ENCODE measurements at regions not wholly inside any gene's neighbourhood (a gene's known extent, or its start where the extent isn't known, plus 50 kb on each side); places are given as distances from the start of the nearest gene placed in this dataset.

DNA sequence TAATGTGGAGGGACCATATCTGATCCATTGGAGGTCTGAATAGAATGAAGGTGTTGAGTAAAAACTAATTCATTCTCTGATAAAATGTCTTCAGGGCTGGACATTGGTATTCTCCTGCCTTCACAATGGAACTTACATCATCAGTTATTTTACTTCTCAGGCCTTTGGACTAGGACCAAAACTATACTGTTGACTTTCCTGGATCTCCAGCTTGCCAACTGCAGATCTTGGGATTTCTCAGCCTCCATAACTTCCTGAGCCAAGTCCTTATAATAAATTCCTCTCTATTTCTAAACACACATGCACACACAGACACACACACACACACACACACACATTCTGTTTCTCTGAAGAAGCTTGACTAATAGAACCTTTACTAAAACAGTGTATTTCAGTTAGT is 1858.6 kb upstream of the ADGRL3 start:
- Histone ChIP-seq H3K4me1 (replicated peaks in 1 of 2) (peaks cover 2% of the 10 kb centered on the region in 2 donors), H3K4me3 (no peak overlapping the region), H3K27ac (no peak overlapping the region)
- ATAC-seq (replicated peaks in 6 of 8) = no peak
- in situ Hi-C loops (cut with MboI; ENCODE audit: low pct_unique_long_range_greater_than_20kb in 2 of 9, low sequenced_read_pairs in 9 of 9, unreplicated experiment in 9 of 9) = no loop called here

DNA sequence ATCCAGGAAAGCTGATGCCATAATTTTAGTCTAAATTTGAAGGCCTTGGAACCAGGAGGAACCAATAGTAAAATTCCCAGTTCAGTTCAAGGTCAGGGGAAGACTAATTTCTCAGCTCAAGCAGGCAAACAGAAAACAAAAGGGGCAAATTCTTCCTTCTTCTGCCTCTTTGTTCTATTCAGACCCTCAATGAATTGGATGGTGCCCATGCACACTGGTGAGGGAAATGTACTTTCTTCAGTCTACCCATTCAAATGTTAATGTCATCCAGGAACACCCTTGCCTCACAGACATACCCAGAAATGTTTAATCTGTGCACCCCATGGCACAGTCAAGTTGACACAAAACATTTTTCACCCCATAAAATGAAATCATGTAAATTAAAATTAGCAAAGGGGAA is 1851.2 kb upstream of the ADGRL3 start:
- Histone ChIP-seq H3K4me1 (replicated peaks in 1 of 2) (peaks cover 0 to 4% of the 10 kb centered on the region in 2 donors), H3K4me3 (no peak overlapping the region), H3K27ac (no peak overlapping the region)
- in situ Hi-C loops (cut with MboI; ENCODE audit: low pct_unique_long_range_greater_than_20kb in 2 of 9, low sequenced_read_pairs in 9 of 9, unreplicated experiment in 9 of 9) = no loop called here
- ATAC-seq (replicated peaks in 6 of 8) = peak in 5 of 8 experiments; percentile 30 to 64 (median 58)

DNA sequence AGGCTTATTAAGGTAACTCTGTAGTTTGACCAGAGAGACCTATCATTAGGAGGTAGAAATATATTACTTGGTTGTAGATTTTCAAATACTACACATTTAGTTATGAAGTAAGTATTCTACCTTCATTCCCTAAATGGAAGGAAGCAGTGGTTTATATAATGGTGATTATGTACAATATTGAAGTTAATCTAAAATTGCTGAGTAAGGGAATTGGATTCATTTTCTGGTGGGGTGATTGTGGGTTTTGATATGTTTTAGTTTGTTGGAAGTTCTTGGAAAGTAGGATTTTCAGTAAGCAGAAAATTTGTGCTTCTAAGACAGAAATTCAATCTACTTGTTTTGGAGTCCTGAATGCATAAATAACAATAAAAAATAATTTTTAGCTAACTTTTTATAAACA is 1830.9 kb upstream of the ADGRL3 start:
- in situ Hi-C loops (cut with MboI; ENCODE audit: low pct_unique_long_range_greater_than_20kb in 2 of 9, low sequenced_read_pairs in 9 of 9, unreplicated experiment in 9 of 9) = no loop called here
- no peak for ATAC-seq (replicated peaks in 6 of 8)
- H3K4me1 ChIP-seq (replicated peaks in 1 of 2) = no peaks in the 10 kb centered on the region
- H3K4me3 ChIP-seq = no peak overlapping the region
- H3K27ac ChIP-seq = no peak overlapping the region

DNA sequence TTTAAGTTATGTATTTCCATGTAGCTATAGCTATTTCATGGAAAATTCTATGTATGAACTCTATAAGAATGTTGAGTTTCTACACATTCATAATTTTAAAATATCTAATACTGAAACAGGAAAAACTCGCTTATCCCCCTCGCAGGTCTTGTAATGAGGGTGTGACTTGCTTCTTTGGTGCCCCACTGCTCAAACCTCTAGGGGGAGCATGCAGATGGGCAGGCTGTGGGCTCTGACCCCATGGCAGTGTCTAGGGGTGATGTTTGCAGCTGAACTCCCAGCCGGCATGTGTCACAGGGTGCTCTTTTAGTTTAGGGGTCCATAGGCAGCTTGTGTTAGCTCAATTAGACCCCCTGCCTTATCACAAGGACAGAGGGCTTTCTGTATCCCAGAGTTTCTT is 1825.7 kb upstream of the ADGRL3 start:
- WGBS, 10 experiments = 0 to 100% (median 65%) methylated on average over 1 to 3 of the region's 3 CpGs; no CpG with 5 or more reads in 4 of the 10 experiments
- H3K4me1 ChIP-seq (replicated peaks in 1 of 2) = no peaks in the 10 kb centered on the region
- in situ Hi-C loops (cut with MboI; ENCODE audit: low pct_unique_long_range_greater_than_20kb in 2 of 9, low sequenced_read_pairs in 9 of 9, unreplicated experiment in 9 of 9) = no loop called here
- H3K27ac ChIP-seq = no peak overlapping the region
- no peak for ATAC-seq (replicated peaks in 6 of 8)
- no peak overlapping the region for H3K4me3 ChIP-seq

DNA sequence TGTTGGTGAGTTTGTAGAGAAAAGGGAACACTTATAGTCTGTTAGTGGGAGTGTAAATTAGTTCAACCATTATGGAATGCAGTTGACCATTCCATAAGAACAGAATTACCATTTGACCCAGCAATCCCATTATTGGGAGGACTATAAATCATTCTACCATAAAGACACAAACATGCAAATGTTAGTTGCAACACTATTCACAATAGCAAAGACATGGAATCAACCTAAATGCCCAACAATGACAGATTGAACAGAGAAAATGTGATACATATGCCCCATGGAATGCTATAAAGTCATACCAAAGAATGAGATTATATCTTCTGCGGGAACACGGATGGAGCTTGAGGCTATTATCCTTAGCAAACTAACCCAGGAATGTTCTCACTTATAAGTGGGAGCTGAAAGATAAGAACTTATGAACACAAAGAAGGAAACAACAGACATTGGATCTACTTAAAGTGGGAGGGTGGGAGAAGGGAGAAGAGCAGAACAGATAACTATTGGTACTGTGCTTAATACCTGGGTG is 1819.2 kb upstream of the ADGRL3 start:
- no peak overlapping the region for H3K4me3 ChIP-seq
- in situ Hi-C loops (cut with MboI; ENCODE audit: low pct_unique_long_range_greater_than_20kb in 2 of 9, low sequenced_read_pairs in 9 of 9, unreplicated experiment in 9 of 9) = no loop called here
- peak in 1 of 8 experiments; percentile 10 for ATAC-seq (replicated peaks in 6 of 8)
- H3K4me1 ChIP-seq (replicated peaks in 1 of 2) = peaks cover 2 to 4% of the 10 kb centered on the region in 2 donors
- 10 to 100% (median 47%) methylated on average over 2 of the region's 2 CpGs; no CpG with 5 or more reads in 4 of the 10 experiments for WGBS, 10 experiments
- no peak overlapping the region for H3K27ac ChIP-seq

DNA sequence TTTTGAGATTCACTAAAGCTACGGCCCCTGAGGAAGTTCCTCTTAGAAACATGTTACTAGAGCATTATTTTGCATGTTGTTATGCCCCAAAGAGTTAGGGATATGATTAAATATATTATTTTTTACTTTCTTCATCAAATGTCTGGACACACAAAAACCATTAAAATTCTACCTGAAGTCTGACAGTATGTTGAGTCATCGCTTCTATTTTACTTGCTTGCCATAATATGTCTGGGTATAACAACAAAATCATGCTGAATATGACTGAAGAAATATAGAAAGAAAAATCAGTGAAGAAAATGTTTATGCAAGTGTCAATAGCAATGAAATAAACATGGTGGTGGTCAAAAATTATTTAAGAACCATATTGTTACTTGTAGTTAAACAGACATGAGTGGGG is 1818.5 kb upstream of the ADGRL3 start:
- no peak for ATAC-seq (replicated peaks in 6 of 8)
- in situ Hi-C loops (cut with MboI; ENCODE audit: low pct_unique_long_range_greater_than_20kb in 2 of 9, low sequenced_read_pairs in 9 of 9, unreplicated experiment in 9 of 9) = no loop called here
- WGBS, 10 experiments = 5 to 100% (median 98%) methylated on average over 1 to 2 of the region's 2 CpGs; no CpG with 5 or more reads in 2 of the 10 experiments

DNA sequence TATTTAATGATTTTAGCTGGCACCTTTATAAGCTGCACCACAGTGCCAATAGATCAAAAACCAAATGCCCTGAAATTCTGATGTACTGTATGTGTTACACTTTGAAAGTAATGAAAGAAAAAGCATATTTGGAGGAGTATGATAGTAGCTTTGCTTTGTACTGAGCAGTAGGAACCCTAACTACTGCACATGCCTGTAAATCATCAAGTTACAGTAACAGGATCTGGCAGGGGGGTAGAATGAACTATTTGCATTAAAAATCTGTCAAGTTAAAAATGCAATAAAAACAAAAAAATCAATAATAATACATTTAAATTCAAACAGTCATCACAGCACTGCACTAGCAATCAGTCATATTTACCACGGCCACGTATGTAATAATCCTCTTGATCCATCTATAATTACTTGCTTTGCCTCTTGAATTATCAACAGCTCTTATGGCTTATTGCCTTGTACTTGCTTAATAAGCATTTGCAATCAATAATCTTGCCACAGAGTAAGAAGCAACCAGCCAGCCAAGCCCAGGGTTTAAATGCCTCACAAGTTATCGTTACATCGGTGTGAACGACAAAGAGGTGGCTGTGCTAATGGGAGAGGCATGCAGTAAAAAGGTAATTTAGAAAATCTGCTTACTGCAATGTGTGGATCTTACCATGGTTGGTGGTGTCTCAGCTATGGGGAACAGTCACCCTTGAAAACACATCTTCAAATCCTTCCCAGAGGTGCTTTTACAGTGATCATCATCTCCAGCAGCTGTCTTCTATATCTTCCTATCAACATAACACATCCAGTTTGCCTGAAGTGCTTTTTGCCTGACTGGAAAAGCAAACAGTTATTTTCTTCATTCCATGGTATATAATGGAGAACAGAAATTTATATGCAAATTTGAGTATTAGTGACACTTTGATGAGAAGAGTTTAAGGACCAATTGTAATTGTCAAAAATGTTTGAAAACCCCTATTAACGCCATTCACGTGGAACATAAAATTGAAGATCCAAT is 1812.1 kb upstream of the ADGRL3 start:
- Histone ChIP-seq H3K4me3 (no peak overlapping the region), H3K27ac (peak overlapping the region in 1 of 2 donors; percentile 33), H3K4me1 (replicated peaks in 1 of 2) (peaks cover 0 to 10% of the 10 kb centered on the region in 2 donors)
- in situ Hi-C loops (cut with MboI; ENCODE audit: low pct_unique_long_range_greater_than_20kb in 2 of 9, low sequenced_read_pairs in 9 of 9, unreplicated experiment in 9 of 9) = no loop called here
- peak in 5 of 8 experiments; percentile 52 to 92 (median 67) for ATAC-seq (replicated peaks in 6 of 8)
- 6 to 94% (median 59%) methylated on average over 1 to 7 of the region's 7 CpGs for WGBS, 10 experiments

More for the DNA sequence above, 1818.5 kb upstream of the ADGRL3 start:
- peaks cover 2 to 4% of the 10 kb centered on the region in 2 donors for H3K4me1 ChIP-seq (replicated peaks in 1 of 2)
- H3K4me3 ChIP-seq = no peak overlapping the region
- no peak overlapping the region for H3K27ac ChIP-seq

DNA sequence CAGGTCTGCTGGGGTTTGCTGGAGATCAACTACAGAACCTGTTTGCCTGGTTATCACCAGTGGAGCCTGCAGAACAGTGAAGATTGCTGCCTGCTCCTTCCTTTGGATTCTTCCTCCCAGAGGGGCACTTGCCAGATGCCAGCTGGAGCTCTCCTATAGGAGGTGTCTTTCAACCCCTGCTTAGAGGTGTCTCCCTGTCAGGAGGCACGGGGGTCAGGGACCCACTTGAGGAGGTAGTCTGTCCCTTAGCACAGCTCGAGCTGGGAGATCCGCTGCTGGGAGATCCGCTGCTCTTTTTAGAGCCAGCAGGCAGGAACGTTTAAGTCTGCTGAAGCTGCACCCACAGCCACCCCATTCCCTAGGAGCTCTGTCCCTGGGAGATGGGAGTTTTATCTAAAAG is 1806.3 kb upstream of the ADGRL3 start:
- Histone ChIP-seq H3K4me3 (no peak overlapping the region), H3K27ac (no peak overlapping the region), H3K4me1 (replicated peaks in 1 of 2) (no peaks in the 10 kb centered on the region)
- in situ Hi-C loops (cut with MboI; ENCODE audit: low pct_unique_long_range_greater_than_20kb in 2 of 9, low sequenced_read_pairs in 9 of 9, unreplicated experiment in 9 of 9) = no loop called here
- no peak for ATAC-seq (replicated peaks in 6 of 8)
- 69 to 92% methylated on average over 2 to 3 of the region's 5 CpGs; no CpG with 5 or more reads in 8 of the 10 experiments for WGBS, 10 experiments

DNA sequence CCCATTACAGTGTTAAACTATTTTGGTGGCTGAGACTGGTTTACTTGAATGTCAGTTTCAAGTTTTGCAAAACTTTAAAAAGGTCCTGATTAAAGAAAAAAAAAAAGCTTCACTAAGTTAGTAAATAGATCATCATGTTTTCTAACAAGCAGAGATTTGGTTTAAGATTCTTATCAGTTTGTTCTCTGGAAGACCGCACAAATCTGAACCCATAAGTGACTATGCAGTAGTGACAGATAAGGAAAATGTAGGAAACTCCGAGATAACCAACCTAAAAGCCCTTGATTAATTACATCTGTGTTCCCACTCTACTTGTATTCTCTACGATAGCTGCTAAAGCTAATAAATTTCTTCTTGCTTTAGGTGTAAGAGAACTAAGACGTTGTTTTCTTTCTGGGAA is 1799.8 kb upstream of the ADGRL3 start:
- Histone ChIP-seq H3K4me3 (no peak overlapping the region), H3K27ac (no peak overlapping the region), H3K4me1 (replicated peaks in 1 of 2) (peaks cover 0 to 2% of the 10 kb centered on the region in 2 donors)
- 0 to 100% (median 82%) methylated on average over 2 to 4 of the region's 4 CpGs; no CpG with 5 or more reads in 1 of the 10 experiments for WGBS, 10 experiments
- in situ Hi-C loops (cut with MboI; ENCODE audit: low pct_unique_long_range_greater_than_20kb in 2 of 9, low sequenced_read_pairs in 9 of 9, unreplicated experiment in 9 of 9) = no loop called here
- ATAC-seq (replicated peaks in 6 of 8) = no peak

DNA sequence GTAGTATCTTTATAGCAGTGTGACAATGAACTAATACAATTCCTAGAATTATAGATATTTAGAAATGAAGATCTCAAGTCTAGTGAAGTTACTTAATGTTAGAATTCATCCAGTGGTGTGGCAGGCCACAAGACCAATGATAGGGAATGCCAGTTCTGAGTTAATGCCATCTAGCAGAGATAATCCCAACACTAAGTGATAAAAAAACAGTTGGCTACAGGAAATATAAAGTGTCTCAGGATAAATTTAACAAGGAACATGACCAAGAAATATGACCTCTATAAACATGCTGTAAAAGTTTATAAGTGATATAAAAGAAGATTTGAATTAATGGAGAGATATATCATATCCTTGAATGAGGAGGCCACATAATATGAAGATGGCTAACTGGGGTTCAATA is 1790.5 kb upstream of the ADGRL3 start:
- in situ Hi-C loops (cut with MboI; ENCODE audit: low pct_unique_long_range_greater_than_20kb in 2 of 9, low sequenced_read_pairs in 9 of 9, unreplicated experiment in 9 of 9) = no loop called here
- Histone ChIP-seq H3K4me1 (replicated peaks in 1 of 2) (no peaks in the 10 kb centered on the region), H3K27ac (no peak overlapping the region), H3K4me3 (no peak overlapping the region)
- ATAC-seq (replicated peaks in 6 of 8) = no peak

DNA sequence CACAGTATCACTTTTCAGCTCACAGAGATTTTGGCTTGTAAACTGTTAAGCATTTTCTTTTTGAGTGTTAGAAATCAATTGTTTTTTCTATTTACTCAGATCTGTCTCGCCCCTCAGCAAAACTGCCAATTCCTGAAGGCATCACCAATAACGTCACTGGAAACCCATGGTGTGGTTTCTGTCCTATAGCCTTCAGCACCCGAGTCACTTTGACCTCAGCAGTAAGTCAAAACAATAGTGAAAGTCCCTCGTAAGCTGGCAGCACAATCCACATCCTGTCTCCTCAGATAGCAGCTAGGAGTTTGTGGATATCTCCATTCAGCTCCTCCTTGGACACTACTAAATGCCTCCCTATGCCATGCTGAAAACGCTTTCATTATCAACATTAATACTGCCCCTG is 1787.4 kb upstream of the ADGRL3 start:
- in situ Hi-C loops (cut with MboI; ENCODE audit: low pct_unique_long_range_greater_than_20kb in 2 of 9, low sequenced_read_pairs in 9 of 9, unreplicated experiment in 9 of 9) = no loop called here
- 0 to 92% (median 65%) methylated on average over 2 to 5 of the region's 5 CpGs; no CpG with 5 or more reads in 2 of the 10 experiments for WGBS, 10 experiments
- no peak for ATAC-seq (replicated peaks in 6 of 8)
- Histone ChIP-seq H3K27ac (no peak overlapping the region), H3K4me3 (no peak overlapping the region), H3K4me1 (replicated peaks in 1 of 2) (no peaks in the 10 kb centered on the region)

DNA sequence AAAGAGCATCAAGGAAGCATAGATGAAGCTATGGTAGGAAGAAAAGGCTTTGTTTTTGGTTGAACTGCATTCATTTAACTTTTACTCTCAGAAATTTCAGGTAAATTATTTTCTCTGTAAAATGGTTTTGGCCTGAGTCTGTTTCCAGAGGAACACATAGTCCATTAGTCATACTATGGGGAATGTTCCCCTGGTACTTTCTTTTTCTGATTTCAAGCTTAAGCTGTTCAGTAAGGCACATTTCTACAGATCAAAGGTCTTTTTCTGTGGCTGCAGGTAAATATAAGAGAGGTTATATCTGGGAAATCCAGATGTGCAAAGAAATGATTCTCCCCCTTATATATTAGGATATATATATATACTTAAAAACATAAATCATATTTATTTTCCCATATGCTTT is 1744.4 kb upstream of the ADGRL3 start:
- in situ Hi-C loops (cut with MboI; ENCODE audit: low pct_unique_long_range_greater_than_20kb in 2 of 9, low sequenced_read_pairs in 9 of 9, unreplicated experiment in 9 of 9) = no loop called here
- ATAC-seq (replicated peaks in 6 of 8) = no peak

DNA sequence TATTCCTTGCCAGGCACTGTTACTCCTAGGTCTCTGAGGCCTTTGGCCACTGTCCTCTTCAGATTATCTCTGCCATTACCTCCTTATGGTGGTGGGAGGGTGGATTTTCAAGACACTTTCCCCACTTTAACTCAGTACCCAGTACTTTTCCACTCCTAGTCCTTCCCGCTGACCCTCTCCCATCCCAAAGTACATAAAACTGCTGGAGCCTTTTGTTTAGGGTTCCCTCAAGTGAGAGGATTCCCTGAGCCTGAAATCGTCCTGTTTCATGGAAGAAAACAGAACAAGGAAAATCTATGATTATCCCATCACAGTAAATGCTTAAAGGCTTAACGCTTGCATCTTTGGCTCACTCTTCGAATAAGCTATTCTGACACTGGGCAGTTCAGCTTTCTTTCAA is 1742.5 kb upstream of the ADGRL3 start:
- H3K4me1 ChIP-seq (replicated peaks in 1 of 2) = no peaks in the 10 kb centered on the region
- H3K4me3 ChIP-seq = no peak overlapping the region
- no peak for ATAC-seq (replicated peaks in 6 of 8)
- H3K27ac ChIP-seq = no peak overlapping the region
- in situ Hi-C loops (cut with MboI; ENCODE audit: low pct_unique_long_range_greater_than_20kb in 2 of 9, low sequenced_read_pairs in 9 of 9, unreplicated experiment in 9 of 9) = no loop called here
- WGBS, 10 experiments = 0 to 94% (median 62%) methylated on average over 1 to 4 of the region's 4 CpGs

More for the DNA sequence above, 1744.4 kb upstream of the ADGRL3 start:
- H3K4me3 ChIP-seq = no peak overlapping the region
- no peak overlapping the region for H3K27ac ChIP-seq
- H3K4me1 ChIP-seq (replicated peaks in 1 of 2) = no peaks in the 10 kb centered on the region

DNA sequence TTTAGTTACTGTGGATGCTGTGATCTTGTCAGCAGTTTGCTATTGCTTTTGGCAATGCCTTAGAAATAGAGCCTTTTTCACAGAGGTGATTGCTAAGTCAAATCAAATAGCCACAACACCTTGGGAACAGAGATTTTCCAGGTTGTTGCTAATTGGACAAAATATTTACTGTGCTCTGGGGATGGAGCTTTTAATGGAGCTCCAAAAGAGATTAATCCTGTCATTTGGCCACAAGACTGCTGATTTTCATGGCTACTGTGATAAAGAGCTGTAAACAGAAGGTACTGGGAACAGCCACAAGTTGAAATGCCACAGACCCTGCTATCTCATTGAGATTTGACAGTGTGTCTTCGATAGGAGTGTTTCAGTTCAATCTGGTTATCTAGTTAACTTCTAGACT is 1715.2 kb upstream of the ADGRL3 start:
- in situ Hi-C loops (cut with MboI; ENCODE audit: low pct_unique_long_range_greater_than_20kb in 2 of 9, low sequenced_read_pairs in 9 of 9, unreplicated experiment in 9 of 9) = no loop called here
- peaks cover 0 to 4% of the 10 kb centered on the region in 2 donors for H3K4me1 ChIP-seq (replicated peaks in 1 of 2)
- no peak overlapping the region for H3K4me3 ChIP-seq
- no peak overlapping the region for H3K27ac ChIP-seq
- WGBS, 10 experiments = 0 to 100% (median 83%) methylated on average over 1 of the region's 1 CpG; no CpG with 5 or more reads in 4 of the 10 experiments
- ATAC-seq (replicated peaks in 6 of 8) = peak in 2 of 8 experiments; percentile 25 to 43
